ENCODE measurements at regions not wholly inside any gene's neighbourhood (a gene's known extent, or its start where the extent isn't known, plus 50 kb on each side); places are given as distances from the start of the nearest gene placed in this dataset.

- Histone ChIP-seq H3K4me1 (ENCODE audit: insufficient read depth, low read length) (no peaks in the 10 kb centered on the region), H2AFZ (ENCODE audit: low read length) (no peak overlapping the region), H3K4me2 (ENCODE audit: low read length) (no peak overlapping the region), H3K9me2 (replicated peaks; ENCODE audit: low read length) (no peaks in the 10 kb centered on the region), H4K20me1 (ENCODE audit: low read length) (no peaks in the 10 kb centered on the region), H3K9ac (ENCODE audit: low read length) (no peak overlapping the region), H3K36me3 (ENCODE audit: low read depth, low read length) (no peaks in the 10 kb centered on the region), H3K27ac (ENCODE audit: low read length) (no peak overlapping the region), H3K9me3 (ENCODE audit: low read length) (peaks cover 8% of the 10 kb centered on the region), H3F3A (ENCODE audit: low read length, unreplicated experiment) (no peaks in the 10 kb centered on the region), H3K79me2 (ENCODE audit: low read length) (no peaks in the 10 kb centered on the region), H3K27me3 (ENCODE audit: low read length) (no peaks in the 10 kb centered on the region), H3K4me3 (ENCODE audit: low read length) (no peak overlapping the region)
- POLR2A ChIA-PET (ENCODE audit: unreplicated experiment), result no interaction called here
- BruUV-seq (replicated peaks), result no TSS peak
- intact Hi-C loops (cut with micrococcal nuclease), result no loop called here
- CTCF ChIA-PET, result no interaction called here
- TF ChIP-seq EZH2phosphoT487 (IDR thresholded peaks at IDR 0.05; ENCODE audit: borderline replicate concordance, low read length) (no peak), EZH2 (IDR thresholded peaks at IDR 0.05; ENCODE audit: low read length, unreplicated experiment) (no peak)
- TF ChIP-seq, protein P1, sequence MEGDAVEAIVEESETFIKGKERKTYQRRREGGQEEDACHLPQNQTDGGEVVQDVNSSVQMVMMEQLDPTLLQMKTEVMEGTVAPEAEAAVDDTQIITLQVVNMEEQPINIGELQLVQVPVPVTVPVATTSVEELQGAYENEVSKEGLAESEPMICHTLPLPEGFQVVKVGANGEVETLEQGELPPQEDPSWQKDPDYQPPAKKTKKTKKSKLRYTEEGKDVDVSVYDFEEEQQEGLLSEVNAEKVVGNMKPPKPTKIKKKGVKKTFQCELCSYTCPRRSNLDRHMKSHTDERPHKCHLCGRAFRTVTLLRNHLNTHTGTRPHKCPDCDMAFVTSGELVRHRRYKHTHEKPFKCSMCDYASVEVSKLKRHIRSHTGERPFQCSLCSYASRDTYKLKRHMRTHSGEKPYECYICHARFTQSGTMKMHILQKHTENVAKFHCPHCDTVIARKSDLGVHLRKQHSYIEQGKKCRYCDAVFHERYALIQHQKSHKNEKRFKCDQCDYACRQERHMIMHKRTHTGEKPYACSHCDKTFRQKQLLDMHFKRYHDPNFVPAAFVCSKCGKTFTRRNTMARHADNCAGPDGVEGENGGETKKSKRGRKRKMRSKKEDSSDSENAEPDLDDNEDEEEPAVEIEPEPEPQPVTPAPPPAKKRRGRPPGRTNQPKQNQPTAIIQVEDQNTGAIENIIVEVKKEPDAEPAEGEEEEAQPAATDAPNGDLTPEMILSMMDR (conservative IDR thresholded peaks at IDR 0.05; ENCODE audit: low read depth, low read length), result no peak
- ATAC-seq (no peak), DNase-seq (no peak)
Measured at GRCh38 chr3:117603097-117603496, 893.5 kb downstream of the TUSC7 start.

GRCh38 chr3:117606866-117607265 lies 897.3 kb downstream of the TUSC7 start:
- Histone ChIP-seq H3K27ac (ENCODE audit: low read length) (no peak overlapping the region), H3K4me3 (ENCODE audit: low read length) (no peak overlapping the region), H3F3A (ENCODE audit: low read length, unreplicated experiment) (no peaks in the 10 kb centered on the region), H3K9me3 (ENCODE audit: low read length) (peaks cover 16% of the 10 kb centered on the region), H2AFZ (ENCODE audit: low read length) (no peak overlapping the region), H3K27me3 (ENCODE audit: low read length) (no peaks in the 10 kb centered on the region), H3K4me1 (ENCODE audit: insufficient read depth, low read length) (no peaks in the 10 kb centered on the region), H3K4me2 (ENCODE audit: low read length) (no peak overlapping the region), H3K9me2 (replicated peaks; ENCODE audit: low read length) (no peaks in the 10 kb centered on the region), H3K36me3 (ENCODE audit: low read depth, low read length) (no peaks in the 10 kb centered on the region), H3K79me2 (ENCODE audit: low read length) (no peaks in the 10 kb centered on the region), H4K20me1 (ENCODE audit: low read length) (no peaks in the 10 kb centered on the region), H3K9ac (ENCODE audit: low read length) (no peak overlapping the region)
- ATAC-seq (no peak), DNase-seq (no peak)
- CTCF ChIA-PET, result no interaction called here
- no TSS peak for BruUV-seq (replicated peaks)
- TF ChIP-seq EZH2phosphoT487 (IDR thresholded peaks at IDR 0.05; ENCODE audit: borderline replicate concordance, low read length), result no peak
- TF ChIP-seq, protein P1 (conservative IDR thresholded peaks at IDR 0.05; ENCODE audit: low read depth, low read length), result no peak
- intact Hi-C loops (cut with micrococcal nuclease), result no loop called here
- POLR2A ChIA-PET (ENCODE audit: unreplicated experiment), result no interaction called here

- no TSS peak for BruUV-seq (replicated peaks)
- POLR2A ChIA-PET (ENCODE audit: unreplicated experiment), result no interaction called here
- Histone ChIP-seq H3K9ac (ENCODE audit: low read length) (no peak overlapping the region), H3K4me3 (ENCODE audit: low read length) (no peak overlapping the region), H3K4me2 (ENCODE audit: low read length) (no peak overlapping the region), H3K79me2 (ENCODE audit: low read length) (no peaks in the 10 kb centered on the region), H3K36me3 (ENCODE audit: low read depth, low read length) (no peaks in the 10 kb centered on the region), H3K4me1 (ENCODE audit: insufficient read depth, low read length) (no peaks in the 10 kb centered on the region), H3K9me3 (ENCODE audit: low read length) (peaks cover 16% of the 10 kb centered on the region), H4K20me1 (ENCODE audit: low read length) (no peaks in the 10 kb centered on the region), H3K9me2 (replicated peaks; ENCODE audit: low read length) (no peaks in the 10 kb centered on the region), H3F3A (ENCODE audit: low read length, unreplicated experiment) (no peaks in the 10 kb centered on the region), H3K27ac (ENCODE audit: low read length) (no peak overlapping the region), H2AFZ (ENCODE audit: low read length) (no peak overlapping the region), H3K27me3 (ENCODE audit: low read length) (no peaks in the 10 kb centered on the region)
- CTCF ChIA-PET, result no interaction called here
- ATAC-seq, result no peak
- no peak for DNase-seq
- no peak for TF ChIP-seq EZH2 (IDR thresholded peaks at IDR 0.05; ENCODE audit: low read length, unreplicated experiment)
- TF ChIP-seq, protein P1 (conservative IDR thresholded peaks at IDR 0.05; ENCODE audit: low read depth, low read length), result no peak
- no peak for TF ChIP-seq EZH2phosphoT487 (IDR thresholded peaks at IDR 0.05; ENCODE audit: borderline replicate concordance, low read length)
- intact Hi-C loops (cut with micrococcal nuclease), result no loop called here
Measured at GRCh38 chr3:117609330-117609729, 899.8 kb downstream of the TUSC7 start.

Data from PC-3 (cell line).